SU-DHL-6 (cell line): ENCODE measurements at regions not wholly inside any gene's neighbourhood (a gene's known extent, or its start where the extent isn't known, plus 50 kb on each side); places are given as distances from the start of the nearest gene placed in this dataset.

Experiments
- EZH2phosphoT487 ChIP-seq: fragments of 200-600 bp; sonication (generic), shearing (Covaris generic); conservative IDR thresholded peaks from 2 replicates; pipeline ENCODE4 v1.6.1; 2018; ENCODE audit warnings: mild to moderate bottlenecking, antibody characterized with exemption, low read length, moderate library complexity, mixed read lengths
- TF ChIP-seq, protein P1 (sequence below): fragments of 200-600 bp; sonication (generic); IDR thresholded peaks from one replicate; pipeline ENCODE4 v1.5.1; 2017; ENCODE audit warnings: antibody characterized with exemption, mild to moderate bottlenecking, low read length, moderate library complexity; ENCODE audit not compliant: insufficient read depth, poor library complexity, severe bottlenecking

DNA sequence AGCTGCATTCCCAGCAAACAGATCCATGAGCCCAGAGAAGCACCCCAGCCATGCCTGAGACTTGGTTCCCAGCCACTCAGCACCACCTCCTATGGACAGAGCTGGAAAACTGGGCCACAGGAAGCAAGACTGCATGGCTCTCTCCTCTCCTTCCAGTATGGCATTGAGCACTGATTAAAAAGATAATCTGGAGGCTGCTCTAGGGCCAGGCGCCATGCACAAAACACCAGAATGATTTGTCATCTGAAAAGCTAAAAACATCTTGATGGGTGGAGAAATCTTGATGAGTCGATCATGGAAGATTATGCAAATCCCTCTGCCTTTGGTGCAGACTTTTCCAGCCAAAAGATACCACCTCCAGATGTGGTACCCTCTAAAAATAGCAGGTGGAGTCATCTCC is 62.7 kb upstream of the MRPS22 start:
- TF ChIP-seq, protein P1, sequence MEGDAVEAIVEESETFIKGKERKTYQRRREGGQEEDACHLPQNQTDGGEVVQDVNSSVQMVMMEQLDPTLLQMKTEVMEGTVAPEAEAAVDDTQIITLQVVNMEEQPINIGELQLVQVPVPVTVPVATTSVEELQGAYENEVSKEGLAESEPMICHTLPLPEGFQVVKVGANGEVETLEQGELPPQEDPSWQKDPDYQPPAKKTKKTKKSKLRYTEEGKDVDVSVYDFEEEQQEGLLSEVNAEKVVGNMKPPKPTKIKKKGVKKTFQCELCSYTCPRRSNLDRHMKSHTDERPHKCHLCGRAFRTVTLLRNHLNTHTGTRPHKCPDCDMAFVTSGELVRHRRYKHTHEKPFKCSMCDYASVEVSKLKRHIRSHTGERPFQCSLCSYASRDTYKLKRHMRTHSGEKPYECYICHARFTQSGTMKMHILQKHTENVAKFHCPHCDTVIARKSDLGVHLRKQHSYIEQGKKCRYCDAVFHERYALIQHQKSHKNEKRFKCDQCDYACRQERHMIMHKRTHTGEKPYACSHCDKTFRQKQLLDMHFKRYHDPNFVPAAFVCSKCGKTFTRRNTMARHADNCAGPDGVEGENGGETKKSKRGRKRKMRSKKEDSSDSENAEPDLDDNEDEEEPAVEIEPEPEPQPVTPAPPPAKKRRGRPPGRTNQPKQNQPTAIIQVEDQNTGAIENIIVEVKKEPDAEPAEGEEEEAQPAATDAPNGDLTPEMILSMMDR, result no peak
- TF ChIP-seq EZH2phosphoT487, result no peak
